Prostate gland (tissue), 2 donors: ENCODE measurements at regions not wholly inside any gene's neighbourhood (a gene's known extent, or its start where the extent isn't known, plus 50 kb on each side); places are given as distances from the start of the nearest gene placed in this dataset.

ENCODE experiments used
- DNase-seq: peaks from one replicate; pipeline ENCODE4 v3.0.0-alpha.2; 2019; ENCODE audit warnings: low spot score
- H3K27ac ChIP-seq, 2 donors: fragments of 200-600 bp; sonication (generic); 2 replicates each; pipeline ENCODE4 v1.5.1; 2017 to 2019
- H3K27me3 ChIP-seq: fragments of 200-600 bp; sonication (generic); replicated peaks from 2 replicates; pipeline ENCODE4 v1.5.1; 2019; ENCODE audit not compliant: insufficient read depth
- H3K36me3 ChIP-seq, 2 donors: fragments of 200-600 bp; sonication (generic); 1 replicate in 1 of 2; 2 replicates in 1 of 2; pipeline versions ENCODE4 v1.5.1 to v1.8.1; 2017 to 2019
- H3K4me1 ChIP-seq: fragments of 200-600 bp; sonication (generic); replicated peaks from 2 replicates; pipeline ENCODE4 v1.5.1; 2019
- H3K4me3 ChIP-seq, 2 donors: fragments of 200-600 bp; sonication (generic); 2 replicates each; pipeline ENCODE4 v1.5.1; 2017 to 2019
- H3K9me3 ChIP-seq: fragments of 200-600 bp; sonication (generic); 2 replicates; pipeline ENCODE4 v1.5.1; 2017
- POLR2A ChIP-seq: fragments of 450-650 bp; IDR thresholded peaks from one replicate; pipeline ENCODE4 v1.6.1; 2016; ENCODE audit warnings: antibody characterized with exemption, mild to moderate bottlenecking
- POLR2AphosphoS5 ChIP-seq: sonication (generic); formaldehyde crosslinking; IDR thresholded peaks from one replicate; pipeline ENCODE4 v1.6.1; 2017; ENCODE audit warnings: antibody characterized with exemption
- WGBS: methylation state at CpG from one replicate; pipeline ENCODE4 v1.1.5; 2018; 5-methylcytosine and 5-hydroxymethylcytosine counted together
- intact Hi-C: fragments of 100-400 bp; cut with DNase I; formaldehyde crosslinking; loops from one replicate; pipeline ENCODE4 v1.14.2; 2022
- TF ChIP-seq, protein P1 (sequence below), 4 experiments: fragments of 200-600 bp in 2 of 4; fragments of 450-650 bp in 2 of 4; sonication (generic) in 2 of 4; IDR thresholded peaks; 1 replicate in 3 of 4; 2 replicates in 1 of 4; pipeline ENCODE4 v1.5.1; 2016 to 2019; ENCODE audit warnings: antibody characterized with exemption in 4 of 4, mild to moderate bottlenecking in 2 of 4, moderate library complexity in 2 of 4

GRCh38 chr5:40033009-40033408 lies 608.2 kb upstream of the DAB2 start:
- Histone ChIP-seq H3K27ac (no peak overlapping the region), H3K36me3 (no peaks in the 10 kb centered on the region), H3K27me3 (no peaks in the 10 kb centered on the region), H3K4me3 (no peak overlapping the region), H3K9me3 (no peaks in the 10 kb centered on the region), H3K4me1 (no peaks in the 10 kb centered on the region)
- intact Hi-C loops, result no loop called here
- no peak for DNase-seq
- WGBS, result 76% methylated on average over 1 of the region's 1 CpG
- TF ChIP-seq POLR2AphosphoS5 (no peak), POLR2A (no peak)
- TF ChIP-seq, protein P1, sequence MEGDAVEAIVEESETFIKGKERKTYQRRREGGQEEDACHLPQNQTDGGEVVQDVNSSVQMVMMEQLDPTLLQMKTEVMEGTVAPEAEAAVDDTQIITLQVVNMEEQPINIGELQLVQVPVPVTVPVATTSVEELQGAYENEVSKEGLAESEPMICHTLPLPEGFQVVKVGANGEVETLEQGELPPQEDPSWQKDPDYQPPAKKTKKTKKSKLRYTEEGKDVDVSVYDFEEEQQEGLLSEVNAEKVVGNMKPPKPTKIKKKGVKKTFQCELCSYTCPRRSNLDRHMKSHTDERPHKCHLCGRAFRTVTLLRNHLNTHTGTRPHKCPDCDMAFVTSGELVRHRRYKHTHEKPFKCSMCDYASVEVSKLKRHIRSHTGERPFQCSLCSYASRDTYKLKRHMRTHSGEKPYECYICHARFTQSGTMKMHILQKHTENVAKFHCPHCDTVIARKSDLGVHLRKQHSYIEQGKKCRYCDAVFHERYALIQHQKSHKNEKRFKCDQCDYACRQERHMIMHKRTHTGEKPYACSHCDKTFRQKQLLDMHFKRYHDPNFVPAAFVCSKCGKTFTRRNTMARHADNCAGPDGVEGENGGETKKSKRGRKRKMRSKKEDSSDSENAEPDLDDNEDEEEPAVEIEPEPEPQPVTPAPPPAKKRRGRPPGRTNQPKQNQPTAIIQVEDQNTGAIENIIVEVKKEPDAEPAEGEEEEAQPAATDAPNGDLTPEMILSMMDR (IDR thresholded peaks at IDR 0.05), result no peak

- H3K4me3 ChIP-seq, result no peak overlapping the region
- H3K36me3 ChIP-seq, result no peaks in the 10 kb centered on the region
- DNase-seq, result no peak
- H3K9me3 ChIP-seq, result no peaks in the 10 kb centered on the region
- intact Hi-C loops, result no loop called here
- no peaks in the 10 kb centered on the region for H3K27me3 ChIP-seq
- WGBS, result 75% methylated on average over 2 of the region's 2 CpGs
- H3K27ac ChIP-seq, result no peak overlapping the region
- TF ChIP-seq POLR2A, result no peak
- TF ChIP-seq, protein P1 (IDR thresholded peaks at IDR 0.05), result no peak
- no peak for TF ChIP-seq POLR2AphosphoS5
- H3K4me1 ChIP-seq, result no peaks in the 10 kb centered on the region
Observed at GRCh38 chr5:40030661-40031060, 605.9 kb upstream of the DAB2 start.

- Histone ChIP-seq H3K9me3 (no peaks in the 10 kb centered on the region), H3K4me3 (no peak overlapping the region), H3K4me1 (no peaks in the 10 kb centered on the region), H3K27ac (no peak overlapping the region), H3K27me3 (no peaks in the 10 kb centered on the region), H3K36me3 (no peaks in the 10 kb centered on the region)
- 90% methylated on average over 5 of the region's 5 CpGs for WGBS
- DNase-seq, result no peak
- no peak for TF ChIP-seq POLR2AphosphoS5
- TF ChIP-seq, protein P1 (IDR thresholded peaks at IDR 0.05), result no peak
- TF ChIP-seq POLR2A, result no peak
- intact Hi-C loops, result no loop called here
Observed at GRCh38 chr5:40029711-40030495, 605.1 kb upstream of the DAB2 start.

- Histone ChIP-seq H3K9me3 (no peaks in the 10 kb centered on the region), H3K4me1 (no peaks in the 10 kb centered on the region), H3K4me3 (no peak overlapping the region), H3K27ac (no peak overlapping the region), H3K36me3 (no peaks in the 10 kb centered on the region), H3K27me3 (no peaks in the 10 kb centered on the region)
- intact Hi-C loops, result no loop called here
- WGBS, result 92% methylated on average over 4 of the region's 4 CpGs
- TF ChIP-seq, protein P1 (IDR thresholded peaks at IDR 0.05), result no peak
- TF ChIP-seq POLR2AphosphoS5, result no peak
- no peak for TF ChIP-seq POLR2A
- no peak for DNase-seq
Observed at GRCh38 chr5:40027400-40027799, 602.6 kb upstream of the DAB2 start.

- no peak for DNase-seq
- no peaks in the 10 kb centered on the region for H3K9me3 ChIP-seq
- intact Hi-C loops, result no loop called here
- no peaks in the 10 kb centered on the region for H3K4me1 ChIP-seq
- H3K27ac ChIP-seq, result no peak overlapping the region
- WGBS, result 90% methylated on average over 3 of the region's 3 CpGs
- H3K27me3 ChIP-seq, result no peaks in the 10 kb centered on the region
- no peaks in the 10 kb centered on the region for H3K36me3 ChIP-seq
- no peak overlapping the region for H3K4me3 ChIP-seq
- TF ChIP-seq POLR2AphosphoS5 (no peak), POLR2A (no peak)
- TF ChIP-seq, protein P1 (IDR thresholded peaks at IDR 0.05), result no peak
Observed at GRCh38 chr5:40025586-40025985, 600.8 kb upstream of the DAB2 start.
